A673 (cell line): ENCODE measurements at regions not wholly inside any gene's neighbourhood (a gene's known extent, or its start where the extent isn't known, plus 50 kb on each side); places are given as distances from the start of the nearest gene placed in this dataset.

Experiments
- BruUV-seq: library from RNA; stranded (reverse); fragments of 400-500 nt; replicated peaks from 2 replicates; lab custom pipeline; 2021; lab: Mats Ljungman, UMichigan
- CTCF ChIA-PET: fragments of 300-600 bp; sonication (Branson Sonifier 250); formaldehyde crosslinking; loops from one replicate; lab custom pipeline; 2022; ENCODE audit warnings: antibody characterized with exemption; lab: Charles Lee
- POLR2A ChIA-PET: fragments of 300-600 bp; sonication (Branson Sonifier 250); formaldehyde crosslinking; loops from one replicate; lab custom pipeline; 2022; ENCODE audit warnings: antibody characterized with exemption; ENCODE audit not compliant: low non-redundant PET; lab: Charles Lee
- DNase-seq: peaks from one replicate; pipeline ENCODE4 v3.0.0-alpha.2; 2015; ENCODE audit warnings: low spot score
- H3K27ac ChIP-seq: fragments of 200-600 bp; sonication (generic); 2 replicates; pipeline ENCODE4 v1.5.1; 2016; ENCODE audit warnings: mixed run types, low read depth, mild to moderate bottlenecking, mixed read lengths, antibody characterized with exemption, low read length; ENCODE audit not compliant: poor library complexity, severe bottlenecking
- H3K27me3 ChIP-seq: fragments of 200-600 bp; sonication (generic); replicated peaks from 2 replicates; pipeline ENCODE4 v1.6.1; 2017; ENCODE audit warnings: mixed run types, low read depth, mild to moderate bottlenecking, mixed read lengths, antibody characterized with exemption, low read length; ENCODE audit not compliant: insufficient read depth, poor library complexity
- H3K36me3 ChIP-seq: fragments of 200-600 bp; sonication (generic); 2 replicates; pipeline ENCODE4 v1.6.1; 2016; ENCODE audit warnings: mixed run types, mild to moderate bottlenecking, mixed read lengths, antibody characterized with exemption, low read length; ENCODE audit not compliant: insufficient read depth, poor library complexity, severe bottlenecking
- H3K4me1 ChIP-seq: fragments of 200-600 bp; sonication (generic); 2 replicates; pipeline ENCODE4 v1.6.1; 2017; ENCODE audit warnings: mixed run types, mild to moderate bottlenecking, mixed read lengths, antibody characterized with exemption, low read length; ENCODE audit not compliant: insufficient read depth, poor library complexity, severe bottlenecking
- H3K4me3 ChIP-seq: fragments of 200-600 bp; sonication (generic); 2 replicates; pipeline ENCODE4 v1.5.1; 2016; ENCODE audit warnings: low read depth, mixed run types, mild to moderate bottlenecking, mixed read lengths, low read length; ENCODE audit not compliant: poor library complexity, severe bottlenecking
- H3K9me3 ChIP-seq: fragments of 200-600 bp; sonication (generic); 2 replicates; pipeline ENCODE4 v1.6.1; 2016; ENCODE audit warnings: mixed run types, low read depth, mild to moderate bottlenecking, mixed read lengths, antibody characterized with exemption, low read length; ENCODE audit not compliant: poor library complexity, severe bottlenecking
- EZH2 ChIP-seq: fragments of 200-600 bp; sonication (generic); IDR thresholded peaks from 2 replicates; pipeline ENCODE4 v1.6.1; 2017; ENCODE audit warnings: borderline replicate concordance, low read depth, mild to moderate bottlenecking, mixed read lengths, antibody characterized with exemption, low read length; ENCODE audit not compliant: poor library complexity, severe bottlenecking
- intact Hi-C: fragments of 100-400 bp; cut with micrococcal nuclease; formaldehyde crosslinking; loops from one replicate; pipeline ENCODE4 v1.10.0; 2022; ENCODE audit not compliant: unreplicated experiment
- TF ChIP-seq, protein P1 (sequence below): fragments of 300-800, 200-600 bp; sonication (generic); conservative IDR thresholded peaks from 2 replicates; pipeline ENCODE4 v1.5.1; 2017; ENCODE audit warnings: low read depth, mild to moderate bottlenecking, antibody characterized with exemption, low read length, moderate library complexity, mixed read lengths

DNA sequence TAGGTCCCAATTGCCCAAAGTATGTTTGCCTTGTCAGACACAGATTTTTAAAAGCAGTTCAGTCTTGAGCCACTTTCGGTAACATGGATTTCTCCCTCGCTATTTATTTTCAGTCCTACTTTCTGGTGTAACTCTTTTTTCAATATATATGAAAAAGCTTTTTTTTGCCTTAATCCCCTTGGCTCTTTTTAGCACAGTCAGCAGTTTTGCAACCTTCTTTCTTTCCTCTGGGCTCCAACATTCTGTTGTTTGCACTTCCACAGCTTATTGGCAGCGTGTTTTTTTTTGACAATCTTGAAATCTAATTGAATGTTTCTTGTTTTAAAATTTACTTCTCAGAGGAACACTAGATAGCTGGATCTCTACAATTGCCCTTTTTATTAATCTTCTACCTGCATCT, 429.3 kb upstream of the NBEA start:
- Histone ChIP-seq H3K9me3 (no peaks in the 10 kb centered on the region), H3K27me3 (no peaks in the 10 kb centered on the region), H3K4me3 (no peak overlapping the region), H3K27ac (no peak overlapping the region), H3K36me3 (no peaks in the 10 kb centered on the region), H3K4me1 (no peaks in the 10 kb centered on the region)
- ChIA-PET POLR2A (no interaction called here), CTCF (no interaction called here)
- BruUV-seq, result no TSS peak
- intact Hi-C loops, result no loop called here
- TF ChIP-seq EZH2, result no peak
- TF ChIP-seq, protein P1, sequence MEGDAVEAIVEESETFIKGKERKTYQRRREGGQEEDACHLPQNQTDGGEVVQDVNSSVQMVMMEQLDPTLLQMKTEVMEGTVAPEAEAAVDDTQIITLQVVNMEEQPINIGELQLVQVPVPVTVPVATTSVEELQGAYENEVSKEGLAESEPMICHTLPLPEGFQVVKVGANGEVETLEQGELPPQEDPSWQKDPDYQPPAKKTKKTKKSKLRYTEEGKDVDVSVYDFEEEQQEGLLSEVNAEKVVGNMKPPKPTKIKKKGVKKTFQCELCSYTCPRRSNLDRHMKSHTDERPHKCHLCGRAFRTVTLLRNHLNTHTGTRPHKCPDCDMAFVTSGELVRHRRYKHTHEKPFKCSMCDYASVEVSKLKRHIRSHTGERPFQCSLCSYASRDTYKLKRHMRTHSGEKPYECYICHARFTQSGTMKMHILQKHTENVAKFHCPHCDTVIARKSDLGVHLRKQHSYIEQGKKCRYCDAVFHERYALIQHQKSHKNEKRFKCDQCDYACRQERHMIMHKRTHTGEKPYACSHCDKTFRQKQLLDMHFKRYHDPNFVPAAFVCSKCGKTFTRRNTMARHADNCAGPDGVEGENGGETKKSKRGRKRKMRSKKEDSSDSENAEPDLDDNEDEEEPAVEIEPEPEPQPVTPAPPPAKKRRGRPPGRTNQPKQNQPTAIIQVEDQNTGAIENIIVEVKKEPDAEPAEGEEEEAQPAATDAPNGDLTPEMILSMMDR, result no peak
- DNase-seq, result no peak

DNA sequence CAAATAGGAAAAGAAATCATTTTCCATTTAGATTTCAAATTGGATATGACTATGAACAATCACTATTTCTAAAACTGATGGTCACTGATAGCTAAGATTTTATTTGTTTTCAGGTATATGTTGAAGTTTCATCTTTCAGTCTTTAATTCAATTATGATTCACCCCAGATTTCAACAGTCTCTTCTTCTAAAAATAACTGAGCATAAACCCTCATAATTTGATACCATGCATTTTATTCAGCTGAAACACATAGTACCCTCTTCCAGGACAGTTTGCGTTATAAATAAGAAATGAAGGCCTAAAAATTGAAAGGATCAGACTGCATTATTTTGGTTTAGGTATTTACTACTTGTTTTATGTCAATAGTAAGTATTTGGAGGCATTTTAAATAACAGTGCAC, 428.5 kb upstream of the NBEA start:
- H3K27ac ChIP-seq, result no peak overlapping the region
- no peaks in the 10 kb centered on the region for H3K4me1 ChIP-seq
- H3K4me3 ChIP-seq, result no peak overlapping the region
- TF ChIP-seq EZH2, result no peak
- TF ChIP-seq, protein P1, result no peak
- CTCF ChIA-PET, result no interaction called here
- H3K36me3 ChIP-seq, result no peaks in the 10 kb centered on the region
- intact Hi-C loops, result no loop called here
- no peaks in the 10 kb centered on the region for H3K9me3 ChIP-seq
- BruUV-seq, result no TSS peak
- DNase-seq, result no peak
- H3K27me3 ChIP-seq, result no peaks in the 10 kb centered on the region
- POLR2A ChIA-PET, result no interaction called here

DNA sequence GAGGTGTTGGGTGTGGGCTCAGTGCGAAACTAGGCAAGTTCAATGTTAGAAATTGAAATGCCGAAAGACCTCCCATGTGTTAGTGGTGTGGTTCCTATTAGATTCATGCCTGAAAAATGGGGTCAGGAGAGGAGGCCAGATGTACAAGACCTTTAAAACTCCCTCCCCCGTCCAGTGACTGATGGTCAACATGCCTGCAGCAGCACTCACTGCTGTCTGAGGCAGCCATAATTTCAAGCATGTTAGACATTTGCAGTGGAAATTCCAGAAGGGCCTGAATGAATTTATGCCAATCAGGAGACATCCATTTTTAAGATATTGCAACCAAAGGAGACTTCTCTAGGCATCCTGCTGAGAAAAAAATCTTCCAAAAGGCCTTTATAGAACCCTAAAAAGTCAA, 426.9 kb upstream of the NBEA start:
- H3K27me3 ChIP-seq, result no peaks in the 10 kb centered on the region
- H3K9me3 ChIP-seq, result no peaks in the 10 kb centered on the region
- ChIA-PET POLR2A (no interaction called here), CTCF (no interaction called here)
- TF ChIP-seq EZH2, result no peak
- TF ChIP-seq, protein P1, result no peak
- H3K27ac ChIP-seq, result no peak overlapping the region
- no peaks in the 10 kb centered on the region for H3K4me1 ChIP-seq
- no TSS peak for BruUV-seq
- no peak overlapping the region for H3K4me3 ChIP-seq
- no peaks in the 10 kb centered on the region for H3K36me3 ChIP-seq
- intact Hi-C loops, result no loop called here
- DNase-seq, result no peak
